ENCODE measurements at regions not wholly inside any gene's neighbourhood (a gene's known extent, or its start where the extent isn't known, plus 50 kb on each side); places are given as distances from the start of the nearest gene placed in this dataset.

DNA sequence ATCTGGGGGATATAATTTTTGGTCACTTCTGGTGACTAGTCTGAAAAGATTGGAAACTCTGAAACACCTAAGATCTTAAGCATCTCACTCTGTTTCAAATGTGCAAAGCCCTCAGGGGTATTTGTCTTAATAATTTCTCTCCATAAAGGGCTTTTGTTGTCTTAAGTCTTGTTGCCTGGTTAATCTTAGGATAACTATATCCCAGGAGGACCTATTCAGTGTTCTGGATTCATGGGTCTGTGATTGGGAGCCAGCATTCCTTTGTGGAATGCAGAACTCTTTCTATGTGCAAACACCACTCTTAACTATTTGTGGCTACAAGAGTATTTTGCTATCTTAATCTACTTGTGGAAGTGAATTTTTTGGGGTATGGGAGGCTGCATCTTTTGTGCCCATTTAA lies 1573.0 kb upstream of the PRMT6 start:
- Histone ChIP-seq H3K4me3 (no peak overlapping the region), H3K27ac (replicated peaks) (no peak overlapping the region), H3K4me1 (no peaks in the 10 kb centered on the region), H3K27me3 (ENCODE audit: low read depth) (no peaks in the 10 kb centered on the region), H3K36me3 (no peaks in the 10 kb centered on the region), H3K9me3 (replicated peaks) (peaks cover 7% of the 10 kb centered on the region)
- intact Hi-C loops (cut with micrococcal nuclease), result no loop called here
- TF ChIP-seq, protein P1, sequence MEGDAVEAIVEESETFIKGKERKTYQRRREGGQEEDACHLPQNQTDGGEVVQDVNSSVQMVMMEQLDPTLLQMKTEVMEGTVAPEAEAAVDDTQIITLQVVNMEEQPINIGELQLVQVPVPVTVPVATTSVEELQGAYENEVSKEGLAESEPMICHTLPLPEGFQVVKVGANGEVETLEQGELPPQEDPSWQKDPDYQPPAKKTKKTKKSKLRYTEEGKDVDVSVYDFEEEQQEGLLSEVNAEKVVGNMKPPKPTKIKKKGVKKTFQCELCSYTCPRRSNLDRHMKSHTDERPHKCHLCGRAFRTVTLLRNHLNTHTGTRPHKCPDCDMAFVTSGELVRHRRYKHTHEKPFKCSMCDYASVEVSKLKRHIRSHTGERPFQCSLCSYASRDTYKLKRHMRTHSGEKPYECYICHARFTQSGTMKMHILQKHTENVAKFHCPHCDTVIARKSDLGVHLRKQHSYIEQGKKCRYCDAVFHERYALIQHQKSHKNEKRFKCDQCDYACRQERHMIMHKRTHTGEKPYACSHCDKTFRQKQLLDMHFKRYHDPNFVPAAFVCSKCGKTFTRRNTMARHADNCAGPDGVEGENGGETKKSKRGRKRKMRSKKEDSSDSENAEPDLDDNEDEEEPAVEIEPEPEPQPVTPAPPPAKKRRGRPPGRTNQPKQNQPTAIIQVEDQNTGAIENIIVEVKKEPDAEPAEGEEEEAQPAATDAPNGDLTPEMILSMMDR (IDR thresholded peaks at IDR 0.05; ENCODE audit: borderline replicate concordance), result no peak
- no peak for DNase-seq

DNA sequence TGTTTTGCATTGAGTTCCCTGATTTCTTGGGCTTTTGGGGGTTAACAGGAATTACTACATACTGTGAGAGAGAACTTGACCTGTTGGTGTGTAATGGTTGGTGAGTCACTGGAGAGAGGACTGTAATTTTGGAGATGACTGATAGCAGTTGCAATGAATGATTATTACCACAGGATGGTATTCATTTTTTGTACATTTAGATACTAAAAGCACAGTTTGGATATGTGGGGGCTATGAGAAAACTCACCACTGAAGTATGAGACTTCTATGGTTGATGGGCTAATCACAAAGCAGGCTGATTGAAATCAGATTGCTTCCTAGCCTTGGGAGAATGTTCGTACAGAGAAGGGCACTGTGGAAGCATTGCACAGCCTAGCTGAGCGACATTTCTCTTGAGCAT lies 1571.3 kb upstream of the PRMT6 start:
- H3K27me3 ChIP-seq (ENCODE audit: low read depth), result no peaks in the 10 kb centered on the region
- TF ChIP-seq, protein P1 (IDR thresholded peaks at IDR 0.05; ENCODE audit: borderline replicate concordance), result no peak
- intact Hi-C loops (cut with micrococcal nuclease), result no loop called here
- peaks cover 18% of the 10 kb centered on the region for H3K9me3 ChIP-seq (replicated peaks)
- H3K36me3 ChIP-seq, result no peaks in the 10 kb centered on the region
- H3K4me3 ChIP-seq, result no peak overlapping the region
- H3K27ac ChIP-seq (replicated peaks), result no peak overlapping the region
- DNase-seq, result no peak
- no peaks in the 10 kb centered on the region for H3K4me1 ChIP-seq

GRCh38 chr1:105492921-105493320 lies 1563.6 kb upstream of the PRMT6 start:
- no peaks in the 10 kb centered on the region for H3K4me1 ChIP-seq
- intact Hi-C loops (cut with micrococcal nuclease), result no loop called here

GRCh38 chr1:105516068-105516467 lies 1540.4 kb upstream of the PRMT6 start:
- no peak for DNase-seq
- TF ChIP-seq, protein P1 (IDR thresholded peaks at IDR 0.05; ENCODE audit: borderline replicate concordance), result no peak
- intact Hi-C loops (cut with micrococcal nuclease), result no loop called here
- H3K9me3 ChIP-seq (replicated peaks), result no peaks in the 10 kb centered on the region
- H3K27me3 ChIP-seq (ENCODE audit: low read depth), result no peaks in the 10 kb centered on the region
- no peaks in the 10 kb centered on the region for H3K36me3 ChIP-seq
- no peak overlapping the region for H3K27ac ChIP-seq (replicated peaks)
- no peak overlapping the region for H3K4me3 ChIP-seq
- no peaks in the 10 kb centered on the region for H3K4me1 ChIP-seq

More at GRCh38 chr1:105492921-105493320, 1563.6 kb upstream of the PRMT6 start:
- Histone ChIP-seq H3K9me3 (replicated peaks) (peaks cover 11% of the 10 kb centered on the region), H3K4me3 (no peak overlapping the region), H3K27me3 (ENCODE audit: low read depth) (no peaks in the 10 kb centered on the region), H3K36me3 (no peaks in the 10 kb centered on the region), H3K27ac (replicated peaks) (no peak overlapping the region)
- TF ChIP-seq, protein P1 (IDR thresholded peaks at IDR 0.05; ENCODE audit: borderline replicate concordance), result no peak
- DNase-seq, result no peak

GRCh38 chr1:105533996-105534395 lies 1522.5 kb upstream of the PRMT6 start:
- peaks cover 39% of the 10 kb centered on the region for H3K9me3 ChIP-seq (replicated peaks)
- no peak overlapping the region for H3K4me3 ChIP-seq
- no peaks in the 10 kb centered on the region for H3K4me1 ChIP-seq
- no peaks in the 10 kb centered on the region for H3K27me3 ChIP-seq (ENCODE audit: low read depth)
- intact Hi-C loops (cut with micrococcal nuclease), result no loop called here
- TF ChIP-seq, protein P1 (IDR thresholded peaks at IDR 0.05; ENCODE audit: borderline replicate concordance), result no peak
- H3K36me3 ChIP-seq, result no peaks in the 10 kb centered on the region
- H3K27ac ChIP-seq (replicated peaks), result no peak overlapping the region
- DNase-seq, result no peak

- H3K36me3 ChIP-seq, result no peaks in the 10 kb centered on the region
- peaks cover 23% of the 10 kb centered on the region for H3K9me3 ChIP-seq (replicated peaks)
- H3K4me1 ChIP-seq, result no peaks in the 10 kb centered on the region
- intact Hi-C loops (cut with micrococcal nuclease), result no loop called here
- TF ChIP-seq, protein P1 (IDR thresholded peaks at IDR 0.05; ENCODE audit: borderline replicate concordance), result no peak
- H3K27ac ChIP-seq (replicated peaks), result no peak overlapping the region
- H3K27me3 ChIP-seq (ENCODE audit: low read depth), result no peaks in the 10 kb centered on the region
- no peak for DNase-seq
- H3K4me3 ChIP-seq, result no peak overlapping the region
Observed at GRCh38 chr1:105544475-105544874, 1512.0 kb upstream of the PRMT6 start.

All from left ventricle myocardium inferior (tissue), 1 donor.